GM21825 (cell line): ENCODE measurements at regions not wholly inside any gene's neighbourhood (a gene's known extent, or its start where the extent isn't known, plus 50 kb on each side); places are given as distances from the start of the nearest gene placed in this dataset.

Experiments
- ATAC-seq: cut with Tn5 transposase; IDR thresholded peaks from one replicate; pipeline ENCODE4 v1.9.1; 2021; ENCODE audit warnings: mild to moderate bottlenecking, moderate library complexity; ENCODE audit not compliant: unreplicated experiment

DNA sequence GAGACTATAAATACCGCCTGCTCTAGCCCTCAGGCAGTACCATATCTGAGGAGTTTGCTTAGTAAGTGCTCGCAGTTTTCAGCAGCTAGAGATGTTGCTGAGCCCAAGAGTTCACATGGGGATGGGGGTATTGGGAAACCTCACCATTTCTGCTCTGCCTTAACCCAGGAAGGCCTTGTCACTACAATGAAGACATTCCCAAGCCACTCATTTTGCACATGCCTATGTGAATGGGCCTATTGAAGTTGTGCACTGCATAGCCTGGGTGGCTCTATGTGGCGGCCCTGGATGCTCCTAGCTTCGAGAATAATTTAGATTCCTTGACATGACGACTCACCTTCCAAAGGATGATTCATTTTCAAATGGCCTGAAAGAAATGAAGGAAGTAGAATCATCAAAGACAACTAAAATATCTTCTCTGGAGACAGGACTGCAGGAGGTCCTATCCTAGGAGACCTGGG, 163.4 kb downstream of the ADAMTS15 start:
- no peak for ATAC-seq

DNA sequence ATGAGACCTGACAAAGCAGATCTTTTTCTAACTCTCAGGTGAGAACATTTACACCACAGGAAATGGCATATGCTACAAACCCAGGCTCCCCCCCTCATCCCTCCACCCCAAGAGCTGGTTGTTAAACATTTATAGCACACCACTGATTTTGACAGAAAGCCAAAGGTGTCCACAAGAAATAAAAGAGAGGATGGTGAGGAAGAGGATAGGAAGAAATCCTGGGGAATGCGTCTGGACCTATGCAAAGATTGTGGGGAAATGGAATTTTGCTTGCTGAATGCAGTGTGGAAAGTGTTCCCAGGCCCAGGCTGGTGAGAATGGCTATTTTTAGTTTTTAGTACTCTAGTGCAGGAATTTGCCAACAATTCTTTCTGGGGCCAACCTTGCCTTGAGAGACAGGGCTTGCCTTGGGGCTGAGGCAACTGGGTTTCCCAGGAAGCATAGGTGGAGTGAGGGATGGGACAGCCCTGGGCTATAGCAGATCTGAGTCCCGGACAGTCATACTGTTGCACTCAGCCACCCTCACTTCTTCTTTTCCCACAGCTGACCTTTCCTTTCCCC, 163.9 kb downstream of the ADAMTS15 start:
- no peak for ATAC-seq

- no peak for ATAC-seq
These were observed 165.0 kb downstream of the ADAMTS15 start for GRCh38 chr11:130613396-130613795.

- ATAC-seq, result no peak
These were observed 166.1 kb downstream of the ADAMTS15 start for GRCh38 chr11:130614591-130614990.

DNA sequence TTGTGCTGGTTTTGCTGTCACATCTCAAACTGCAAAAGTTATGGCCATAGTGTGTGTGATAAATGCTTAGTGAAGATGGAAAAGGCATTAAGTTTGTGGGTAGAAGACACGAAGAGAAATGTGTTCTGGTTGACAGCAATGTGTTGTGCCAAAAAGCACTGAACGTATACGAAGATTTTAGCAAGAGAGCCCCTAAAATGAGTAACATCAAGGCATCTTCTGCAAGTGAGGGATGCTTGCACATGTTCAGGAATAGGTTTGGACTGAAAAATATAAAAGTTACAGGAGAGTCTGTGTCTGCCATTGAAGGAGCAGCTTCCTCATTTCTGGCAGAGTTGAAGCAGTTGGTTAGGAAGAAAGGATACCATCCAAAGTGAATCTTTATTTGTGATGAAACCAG, 167.1 kb downstream of the ADAMTS15 start:
- no peak for ATAC-seq

- ATAC-seq, result no peak
These were observed 168.1 kb downstream of the ADAMTS15 start for GRCh38 chr11:130616573-130616972.

DNA sequence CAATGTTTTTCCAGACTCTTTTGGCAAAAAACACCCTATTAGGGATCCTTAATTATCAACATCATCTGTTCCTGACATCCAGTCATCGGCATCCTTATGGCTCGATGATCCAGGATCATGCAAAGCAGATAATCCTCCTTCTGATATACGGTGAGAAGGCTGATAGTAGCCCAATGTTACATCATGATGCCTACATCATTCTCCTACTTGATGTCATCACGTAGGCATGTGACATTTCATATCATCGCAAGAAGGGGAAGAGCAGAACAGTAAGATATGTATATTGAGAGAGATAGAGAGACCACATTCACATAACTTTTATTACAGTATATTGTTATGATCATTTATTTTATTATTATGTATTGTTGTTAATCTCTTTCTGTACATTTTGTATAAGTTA, 168.6 kb downstream of the ADAMTS15 start:
- ATAC-seq, result no peak

- ATAC-seq, result no peak
These were observed 172.1 kb downstream of the ADAMTS15 start for GRCh38 chr11:130620548-130620947.

DNA sequence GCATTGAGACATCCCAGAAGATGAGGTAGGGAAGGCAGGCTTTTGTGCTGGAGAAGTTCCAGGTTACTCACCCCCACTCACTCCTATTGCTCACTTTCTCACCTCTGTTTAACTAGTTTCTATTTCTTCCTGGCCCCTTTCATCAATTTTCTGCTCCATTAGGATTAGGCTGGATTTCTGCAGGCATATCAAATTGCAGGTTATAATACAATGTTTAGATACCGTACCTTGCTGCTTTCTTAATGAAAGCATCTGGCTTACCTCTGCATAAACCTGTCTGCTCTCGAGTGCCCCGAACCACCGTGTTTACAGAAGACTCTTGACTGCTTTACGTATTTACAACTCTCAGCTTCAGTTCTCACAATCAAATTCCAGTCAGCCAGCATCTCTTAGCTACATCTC, 173.7 kb downstream of the ADAMTS15 start:
- ATAC-seq, result no peak

DNA sequence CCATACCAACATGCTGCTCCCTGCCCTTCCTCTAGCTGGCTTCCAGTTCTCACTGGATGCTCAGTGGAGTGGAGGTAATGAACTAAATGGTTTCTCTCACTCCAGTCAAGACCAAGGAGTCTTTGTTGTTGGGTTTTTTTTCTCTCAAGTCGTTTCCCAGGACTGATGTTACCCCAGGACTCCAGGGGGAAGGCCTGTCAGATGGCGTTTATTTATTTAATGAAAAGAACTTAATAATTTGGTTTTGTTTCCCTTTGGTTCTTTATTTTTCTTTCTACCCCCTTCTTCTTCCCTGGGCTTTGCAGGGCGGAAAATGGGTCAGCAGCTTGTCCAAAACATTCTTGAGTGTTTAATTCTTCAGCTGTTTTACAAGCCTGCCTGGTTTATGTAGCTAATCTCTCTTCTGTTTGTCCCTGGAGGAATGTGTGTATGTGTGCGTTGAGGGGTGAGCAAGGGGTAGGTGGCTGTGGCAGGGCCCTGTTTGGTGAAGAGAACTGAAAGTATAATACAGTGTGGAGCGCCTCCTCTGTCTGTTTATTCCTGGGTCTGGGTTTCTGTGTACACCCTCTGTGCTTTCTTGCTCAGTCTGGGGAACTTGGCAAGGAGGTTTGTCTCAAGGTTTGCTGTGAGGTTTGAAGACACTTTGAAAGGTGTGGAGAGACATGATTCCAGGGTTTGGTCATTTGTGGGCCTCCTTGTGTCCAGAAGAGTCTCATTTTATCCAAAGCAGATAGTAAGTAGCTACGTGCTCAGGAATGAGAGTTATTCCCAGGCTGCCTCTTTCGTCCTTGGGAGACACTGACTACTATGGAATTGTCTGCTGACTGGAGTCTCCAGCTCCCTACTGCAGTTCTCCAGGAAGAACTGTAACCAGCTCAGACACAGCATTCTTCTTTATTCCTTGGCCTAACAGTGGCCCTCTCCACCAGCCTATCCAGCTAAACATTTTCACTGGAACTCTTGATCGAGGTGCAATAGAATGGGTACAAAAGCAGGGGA, 175.5 kb downstream of the ADAMTS15 start:
- ATAC-seq, result no peak

- no peak for ATAC-seq
These were observed 176.6 kb downstream of the ADAMTS15 start for GRCh38 chr11:130624971-130625544.

- no peak for ATAC-seq
These were observed 177.3 kb downstream of the ADAMTS15 start for GRCh38 chr11:130625578-130626306.

DNA sequence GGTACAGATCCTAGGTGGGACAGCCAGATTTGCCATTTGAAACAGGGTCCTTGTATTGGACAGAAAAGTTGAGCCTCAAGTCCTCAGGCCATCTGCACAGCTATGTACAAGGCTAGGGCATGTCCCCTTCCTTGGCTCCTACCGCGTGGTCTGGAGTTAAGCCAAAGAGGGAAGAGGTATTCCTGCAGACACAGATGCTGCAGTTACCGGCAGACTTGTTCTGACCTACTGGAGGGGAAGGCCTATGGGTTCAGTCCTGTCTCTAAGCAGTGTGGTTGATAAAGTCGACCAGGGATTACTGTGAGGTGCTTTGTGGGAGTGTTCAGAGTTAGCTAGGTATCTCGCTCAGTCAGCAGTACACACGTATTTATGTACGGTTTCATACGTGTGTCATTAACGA, 180.6 kb downstream of the ADAMTS15 start:
- no peak for ATAC-seq

DNA sequence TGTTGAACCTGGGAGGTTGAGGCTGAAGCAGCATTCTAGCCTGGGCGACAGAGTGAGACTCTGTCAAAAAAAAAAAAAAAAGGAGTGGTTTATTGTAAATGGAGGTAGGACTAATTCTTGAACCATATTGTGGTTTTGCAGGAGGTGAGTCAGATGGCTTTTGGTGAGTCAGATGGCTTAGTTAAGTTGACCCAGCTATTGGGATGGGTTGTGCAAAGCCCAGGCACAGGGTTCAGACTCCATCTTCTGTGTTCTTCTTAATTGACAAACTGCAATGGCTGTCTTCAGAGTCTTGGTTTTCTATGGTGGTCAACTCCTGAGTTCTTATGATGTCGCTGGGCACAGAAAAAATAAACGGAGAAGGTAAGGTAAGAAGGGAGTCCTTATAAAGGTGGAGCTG, 182.7 kb downstream of the ADAMTS15 start:
- ATAC-seq, result no peak

DNA sequence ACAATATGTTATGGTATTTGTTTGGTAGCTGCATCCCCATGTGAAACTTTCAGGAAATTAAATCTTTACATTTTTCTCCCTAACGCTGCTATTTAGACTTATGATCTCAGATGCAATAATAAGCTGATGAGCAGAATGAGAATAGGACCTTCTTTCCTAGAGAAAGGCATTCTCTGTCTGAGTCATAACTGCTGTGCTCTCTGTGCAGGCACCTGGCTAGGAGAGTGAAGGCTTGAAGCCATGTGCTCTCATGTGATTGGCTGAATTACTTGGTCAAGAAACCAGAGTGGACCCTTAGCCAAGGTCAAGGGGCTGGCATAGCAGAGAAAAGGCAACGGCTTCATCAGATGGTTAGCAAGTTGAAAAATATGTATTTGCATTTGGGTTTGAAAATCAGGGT, 185.0 kb downstream of the ADAMTS15 start:
- no peak for ATAC-seq

- ATAC-seq, result no peak
These were observed 185.7 kb downstream of the ADAMTS15 start for GRCh38 chr11:130634186-130634585.

GRCh38 chr11:130634961-130635473, 186.6 kb downstream of the ADAMTS15 start:
- no peak for ATAC-seq

DNA sequence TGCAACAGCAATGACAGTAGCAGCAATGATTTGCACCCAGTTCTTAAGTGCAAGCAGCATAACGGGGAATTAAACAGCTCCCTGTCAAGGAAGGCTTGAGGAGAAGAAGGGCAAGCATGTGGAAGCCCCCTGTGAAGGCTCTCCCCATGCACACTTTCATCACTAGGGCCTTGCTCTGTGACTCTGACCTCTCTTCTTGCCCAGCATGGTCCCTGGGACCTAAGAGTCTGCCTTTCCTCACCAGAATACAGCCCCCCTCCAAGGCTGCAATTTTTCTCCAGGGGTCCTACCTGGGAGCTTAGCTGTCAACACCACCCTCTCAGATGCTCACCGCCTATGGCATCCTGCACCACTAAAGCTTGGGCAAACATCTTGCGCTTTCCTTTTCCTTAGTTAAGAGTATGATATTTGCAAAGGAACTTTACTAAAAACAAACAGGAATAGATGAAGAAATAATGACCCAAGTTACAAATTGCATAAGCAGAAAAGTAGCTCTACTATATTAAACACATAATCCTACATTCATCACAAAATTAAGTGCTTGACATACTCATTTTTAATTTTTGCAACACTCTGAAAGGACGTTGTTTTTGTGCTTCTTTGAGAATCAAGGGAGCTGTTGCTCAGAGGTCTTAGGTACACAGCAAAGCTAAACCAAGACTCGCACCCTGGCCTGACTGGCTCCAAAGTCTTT, 187.6 kb downstream of the ADAMTS15 start:
- ATAC-seq, result no peak

GRCh38 chr11:130636722-130637464, 188.4 kb downstream of the ADAMTS15 start:
- ATAC-seq, result peak; percentile 69

DNA sequence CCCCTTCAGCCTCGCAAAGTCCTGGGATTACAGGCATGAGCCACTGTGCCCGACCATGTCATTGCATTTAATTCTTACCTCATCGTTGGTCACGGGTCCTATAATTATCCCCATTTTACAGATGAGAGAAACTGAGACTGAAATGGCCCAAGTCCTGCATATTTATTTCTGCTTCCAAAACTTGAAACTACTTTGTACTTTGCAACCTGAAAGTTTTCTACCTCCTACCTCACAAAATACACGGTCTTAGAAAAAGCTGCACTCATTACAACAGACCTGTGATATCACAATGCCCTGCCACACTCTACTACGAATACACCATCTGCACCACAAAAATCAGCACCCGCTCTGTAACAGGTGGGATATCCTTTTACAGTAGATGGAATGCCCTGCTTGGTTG, 189.1 kb downstream of the ADAMTS15 start:
- no peak for ATAC-seq
